HG02623 (cell line): ENCODE measurements at regions not wholly inside any gene's neighbourhood (a gene's known extent, or its start where the extent isn't known, plus 50 kb on each side); places are given as distances from the start of the nearest gene placed in this dataset.
"Not testable (repeated sequence)": the region's sequence is repeated elsewhere in the genome, so short reads cannot be mapped to it uniquely, and the experiment has no call there.

Source experiments
- ATAC-seq: cut with Tn5 transposase; IDR thresholded peaks from one replicate; pipeline ENCODE4 v1.9.1; 2021; ENCODE audit warnings: moderate library complexity; ENCODE audit not compliant: unreplicated experiment

- ATAC-seq: peak; percentile 93
These were observed 315.6 kb downstream of the RAD51AP2 start for GRCh38 chr2:17202628-17203027.

DNA sequence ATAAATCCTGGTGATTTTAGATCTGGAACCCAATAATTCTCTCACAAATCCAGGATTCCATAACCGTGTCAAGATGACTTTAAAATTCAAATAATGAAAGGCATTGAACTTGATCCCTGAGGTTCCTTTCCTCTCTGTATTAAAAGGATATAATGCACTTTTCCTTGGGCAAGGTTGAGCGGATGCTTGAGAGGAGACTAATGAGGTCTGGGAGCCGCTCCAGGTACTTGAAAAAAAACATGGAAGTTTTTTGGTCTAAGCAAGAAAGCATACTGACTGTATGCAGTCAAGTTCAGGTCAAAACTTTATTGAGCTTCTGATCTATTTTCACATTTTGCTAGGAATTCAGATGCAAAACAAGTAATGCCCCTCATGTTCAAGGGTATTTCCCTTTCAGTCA, 318.5 kb downstream of the RAD51AP2 start:
- no peak for ATAC-seq

DNA sequence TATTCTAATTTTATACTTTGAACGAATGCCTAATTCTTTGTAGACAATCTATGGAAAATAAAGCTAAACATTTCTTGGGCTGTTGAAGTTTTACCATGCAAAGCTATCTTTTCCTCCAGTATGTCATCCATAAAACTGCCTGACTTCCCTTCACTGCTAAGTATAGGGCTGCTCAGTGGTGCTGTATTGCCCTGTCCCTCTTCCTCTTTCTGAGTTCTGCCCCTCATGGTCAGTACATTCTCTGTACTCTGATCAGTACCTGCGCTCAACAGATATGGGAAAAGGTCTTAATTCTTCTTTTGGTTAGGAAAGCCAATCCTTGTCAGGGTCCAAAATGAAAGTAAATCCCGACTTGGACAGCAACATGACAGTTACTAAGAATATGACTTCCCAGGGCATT, 321.9 kb downstream of the RAD51AP2 start:
- no peak for ATAC-seq

DNA sequence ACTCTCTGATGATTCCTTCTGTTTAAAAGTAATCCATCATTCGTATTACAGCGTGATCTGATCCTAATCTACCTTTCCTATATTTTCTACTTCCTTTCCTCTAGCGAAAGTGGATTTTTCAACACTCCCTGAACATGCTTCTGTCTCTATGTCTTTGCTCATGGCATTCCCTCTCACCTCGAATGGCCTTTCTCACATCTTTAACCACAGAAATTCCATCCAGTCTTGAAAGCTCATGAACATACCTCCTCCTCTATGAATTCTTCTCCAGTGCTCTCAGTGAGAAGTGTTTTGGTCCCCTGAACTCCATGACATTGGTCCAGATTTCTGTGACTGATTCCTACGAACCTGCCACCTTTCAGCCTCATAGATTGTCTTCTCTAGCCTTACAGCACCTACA, 323.2 kb downstream of the RAD51AP2 start:
- no peak for ATAC-seq

DNA sequence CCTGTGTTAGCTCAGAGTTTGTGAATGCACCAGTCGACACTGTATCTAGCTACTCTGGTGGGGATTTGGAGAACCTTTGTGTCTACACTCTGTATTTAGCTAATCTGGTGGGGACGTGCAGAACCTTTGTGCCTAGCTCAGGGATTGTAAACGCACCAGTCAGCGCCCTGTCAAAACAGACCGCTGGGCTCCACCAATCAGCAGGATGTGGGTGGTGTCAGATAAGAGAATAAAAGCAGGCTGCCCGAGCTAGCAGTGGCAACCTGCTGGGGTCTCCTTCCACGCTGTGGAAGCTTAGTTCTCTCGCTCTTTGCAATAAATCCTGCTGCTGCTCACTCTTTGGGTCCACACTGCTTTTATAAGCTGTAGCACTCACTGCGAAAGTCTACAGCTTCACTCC, 324.2 kb downstream of the RAD51AP2 start:
- no peak for ATAC-seq

- ATAC-seq: not testable (repeated sequence)
These were observed 324.8 kb downstream of the RAD51AP2 start for GRCh38 chr2:17193433-17193890.

DNA sequence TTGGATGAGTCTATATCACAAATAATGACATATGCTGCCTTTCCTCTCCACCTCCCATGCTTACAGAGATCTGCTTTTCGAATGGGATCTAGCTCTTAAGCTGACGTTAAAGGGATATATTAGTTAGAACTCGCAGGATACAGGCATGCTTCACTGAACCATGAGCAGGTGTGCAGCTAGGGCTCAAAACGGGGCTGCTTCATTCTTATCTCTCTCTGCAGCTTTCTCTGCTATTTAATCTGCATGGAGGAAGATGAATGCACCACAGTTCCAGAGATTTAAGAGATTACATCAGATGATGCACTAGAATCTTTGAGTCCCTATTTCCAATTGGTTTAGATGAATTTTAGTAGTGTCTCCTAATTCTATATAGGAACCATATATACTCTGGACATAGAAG, 327.0 kb downstream of the RAD51AP2 start:
- ATAC-seq: no peak

DNA sequence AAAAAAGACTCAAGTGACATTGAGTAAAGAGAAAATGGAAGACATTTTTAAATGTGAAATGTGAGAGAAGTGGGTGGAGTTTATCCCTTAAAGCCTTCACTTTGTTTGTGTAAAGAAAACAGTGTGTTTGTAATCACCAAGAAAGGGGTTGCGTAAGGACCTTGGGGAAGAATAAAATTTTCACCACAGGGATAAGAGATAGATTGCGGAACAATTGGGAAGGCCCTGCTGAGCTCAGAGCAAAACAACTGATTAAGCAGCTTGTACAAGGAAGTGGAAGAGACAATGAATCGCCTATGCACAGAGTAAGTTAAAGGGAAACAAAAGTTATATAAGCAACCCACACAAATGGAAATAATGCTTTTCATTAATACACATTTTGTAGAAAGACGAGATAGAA, 327.7 kb downstream of the RAD51AP2 start:
- no peak for ATAC-seq

DNA sequence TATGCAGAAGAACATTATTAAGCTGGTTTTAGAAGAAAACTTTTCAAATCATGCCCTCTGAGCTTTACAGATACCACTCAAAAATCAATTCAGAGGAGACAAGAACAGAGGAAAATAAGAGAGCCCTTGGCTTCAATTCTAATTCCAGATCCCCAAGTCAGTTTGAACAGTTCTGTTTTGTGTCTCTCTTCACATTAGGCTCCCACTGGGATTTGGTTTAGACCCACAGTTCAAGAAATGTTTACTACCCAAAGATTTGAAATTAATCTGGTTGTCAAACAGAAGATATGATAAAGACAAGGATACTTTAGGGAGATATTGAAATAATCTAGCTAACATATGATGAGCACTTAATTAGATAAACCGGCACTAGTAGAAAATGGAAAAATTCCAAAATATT, 329.5 kb downstream of the RAD51AP2 start:
- ATAC-seq: no peak

DNA sequence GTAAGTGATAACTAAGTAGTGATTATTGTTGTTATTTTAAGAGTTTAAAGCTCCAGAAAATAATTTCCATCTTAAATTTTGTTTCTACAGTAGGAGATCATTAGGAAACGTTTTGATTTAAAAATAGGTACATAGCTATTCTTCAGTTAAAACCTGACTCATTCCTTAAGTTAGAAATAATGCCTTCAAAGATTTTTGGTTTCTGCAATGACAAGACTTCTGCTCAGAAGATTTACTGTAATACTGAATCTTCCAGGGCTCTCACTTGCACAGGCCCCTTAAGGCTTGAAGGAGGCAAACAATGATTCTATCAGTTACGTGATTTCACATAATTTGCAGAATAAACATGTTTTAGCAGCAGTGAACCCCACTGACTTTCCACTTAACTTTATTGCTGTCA, 333.7 kb downstream of the RAD51AP2 start:
- ATAC-seq: no peak

DNA sequence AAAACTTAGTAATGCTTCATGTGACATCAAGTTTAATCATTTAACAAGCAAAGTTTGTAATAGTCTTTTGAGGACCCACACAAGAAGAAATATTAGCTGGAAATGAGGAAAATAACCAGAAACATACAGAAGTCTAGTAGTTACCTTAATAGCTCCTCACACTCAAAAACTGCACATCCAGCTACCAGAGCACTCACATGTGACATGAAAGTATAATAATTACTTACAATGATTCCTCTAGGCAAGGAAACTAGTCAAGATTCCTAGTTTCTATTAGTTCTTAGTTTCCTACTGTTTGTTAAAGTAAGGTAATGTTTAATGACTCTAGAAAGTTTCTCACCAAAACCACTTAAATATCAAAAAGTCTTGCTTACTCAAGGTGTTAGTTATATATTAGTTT, 335.8 kb downstream of the RAD51AP2 start:
- ATAC-seq: no peak

DNA sequence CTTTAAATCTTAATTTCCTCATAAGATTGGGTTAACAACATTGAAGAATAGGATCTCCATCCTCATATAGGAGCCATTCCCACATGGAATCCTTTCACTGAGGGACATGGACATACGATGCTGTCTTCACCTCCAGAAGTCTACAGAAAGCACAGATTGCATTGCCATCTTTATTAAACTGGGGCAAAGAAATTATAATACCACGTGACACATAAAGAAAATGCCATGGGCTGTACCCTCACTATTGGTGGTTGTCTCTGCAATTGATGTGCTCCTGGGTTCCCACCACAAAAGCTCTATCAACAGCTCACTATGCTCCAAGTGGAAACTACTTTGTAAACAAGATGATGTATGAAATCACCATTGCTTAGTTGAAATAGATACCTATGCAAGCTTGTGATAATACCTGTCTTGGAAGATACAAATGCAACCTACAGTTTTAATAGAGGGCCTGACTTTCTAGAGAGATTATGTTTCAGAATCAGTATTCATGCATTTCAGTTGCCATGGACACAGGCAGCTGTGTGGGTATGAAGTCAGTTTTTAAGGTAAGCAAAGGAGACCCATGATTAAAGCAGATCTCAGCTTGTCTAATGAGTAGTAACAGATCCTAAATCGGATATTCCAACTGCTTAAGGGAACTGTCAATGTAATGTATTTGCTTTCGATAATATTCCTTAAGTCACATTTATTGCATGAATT, 337.0 kb downstream of the RAD51AP2 start:
- ATAC-seq: no peak

GRCh38 chr2:17179145-17179808, 339.0 kb downstream of the RAD51AP2 start:
- ATAC-seq: no peak

GRCh38 chr2:17177088-17177487, 341.2 kb downstream of the RAD51AP2 start:
- no peak for ATAC-seq

DNA sequence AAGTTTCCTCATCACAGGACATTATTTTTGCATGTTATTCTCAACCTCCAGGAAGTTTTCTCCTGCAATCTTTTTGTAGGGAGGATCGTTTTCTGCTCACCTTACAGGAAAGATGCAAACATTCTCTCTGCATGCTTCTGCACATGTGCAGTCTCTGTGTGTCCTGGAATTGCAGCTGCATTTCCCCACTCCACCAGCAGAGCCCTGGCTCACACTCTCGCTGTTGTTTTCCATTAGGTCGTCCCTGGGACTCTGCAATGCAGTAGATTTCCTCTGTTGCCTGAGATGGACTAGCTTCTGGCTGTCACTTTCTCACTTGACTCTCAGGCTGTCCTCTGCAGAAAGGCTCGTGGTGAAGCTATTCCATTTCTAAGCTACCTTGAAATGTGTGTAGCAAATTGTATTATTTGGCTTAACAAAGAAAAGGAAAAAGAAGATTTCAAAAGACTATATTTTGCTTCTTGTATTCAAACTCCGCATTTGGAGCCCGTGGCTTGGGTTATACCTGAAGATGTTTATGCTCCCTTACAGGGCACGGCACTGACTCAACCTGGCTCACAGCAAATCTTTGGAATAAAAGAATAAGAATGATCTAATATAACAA, 346.7 kb downstream of the RAD51AP2 start:
- ATAC-seq: peak; percentile 77

DNA sequence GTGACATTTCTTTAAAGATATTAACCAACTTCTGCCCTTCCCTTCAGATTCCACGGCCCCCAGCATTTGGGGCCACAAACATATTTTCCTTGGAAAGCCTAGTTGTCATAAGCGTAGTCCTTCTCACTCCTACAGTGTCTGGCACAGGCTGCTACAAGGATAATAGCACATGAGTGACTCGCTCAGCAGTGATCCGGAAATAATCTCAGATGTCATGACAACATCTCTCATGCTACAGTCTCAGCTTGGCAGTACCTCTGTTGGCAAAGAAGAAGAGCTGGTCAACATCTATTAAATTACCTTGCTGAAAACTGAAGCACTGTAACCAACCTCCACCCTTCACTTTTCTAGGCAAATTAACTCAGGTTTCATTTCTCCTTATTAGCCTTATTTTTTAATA, 351.7 kb downstream of the RAD51AP2 start:
- ATAC-seq: no peak

- ATAC-seq: no peak
These were observed 353.7 kb downstream of the RAD51AP2 start for GRCh38 chr2:17164550-17164949.

DNA sequence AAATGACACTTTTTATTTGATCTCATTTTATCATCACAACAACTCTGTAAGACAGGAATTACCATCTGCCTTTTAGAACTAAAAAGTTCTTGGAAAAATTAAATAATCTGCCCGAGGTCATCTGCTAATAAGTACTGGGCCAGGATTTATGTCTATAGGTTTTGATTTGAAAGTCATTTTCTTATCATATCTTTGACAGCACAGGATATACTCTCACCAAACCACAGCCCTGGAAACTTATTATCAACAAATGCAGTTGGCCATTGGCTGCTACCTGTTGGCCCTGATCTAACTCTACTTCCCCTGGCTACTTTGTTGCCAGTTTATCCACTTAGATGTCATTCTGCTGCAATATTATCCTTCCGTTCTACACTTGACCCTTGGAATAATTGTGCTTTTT, 354.6 kb downstream of the RAD51AP2 start:
- ATAC-seq: no peak

GRCh38 chr2:17162713-17163112, 355.5 kb downstream of the RAD51AP2 start:
- ATAC-seq: no peak

DNA sequence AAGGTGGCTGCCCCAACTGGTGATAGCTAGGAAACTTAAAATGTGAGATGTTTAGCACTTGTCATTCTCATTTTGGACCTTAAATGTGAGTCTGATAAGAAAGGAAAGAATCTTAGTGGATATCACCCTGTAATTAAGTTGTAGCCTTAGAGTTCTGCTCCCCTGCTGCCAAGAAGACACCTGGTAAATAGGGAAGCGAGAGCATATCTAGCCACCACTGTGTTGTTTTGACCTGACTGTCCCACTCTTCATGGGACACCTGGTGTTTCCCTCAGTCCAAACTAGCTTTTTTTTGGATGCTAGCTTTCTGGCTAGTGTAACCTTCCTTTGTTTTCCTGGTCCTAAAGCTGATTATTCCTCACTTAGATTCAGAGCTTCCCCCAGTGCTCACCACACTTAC, 357.6 kb downstream of the RAD51AP2 start:
- peak; percentile 72 for ATAC-seq

GRCh38 chr2:17156086-17156485, 362.2 kb downstream of the RAD51AP2 start:
- no peak for ATAC-seq

- no peak for ATAC-seq
These were observed 368.3 kb downstream of the RAD51AP2 start for GRCh38 chr2:17149945-17150344.
